ENCODE measurements at regions not wholly inside any gene's neighbourhood (a gene's known extent, or its start where the extent isn't known, plus 50 kb on each side); places are given as distances from the start of the nearest gene placed in this dataset.
A peak's percentile ranks its signal among the peaks of the same experiment; 100 is the strongest.

GRCh38 chr5:6806668-6807067, 93.4 kb downstream of the TENT4A start:
- DNase-seq, result no peak

GRCh38 chr5:6808462-6808861, 95.2 kb downstream of the TENT4A start:
- no peak for DNase-seq

GRCh38 chr5:6810641-6811405, 97.6 kb downstream of the TENT4A start:
- DNase-seq, result no peak

GRCh38 chr5:6812091-6812490, 98.9 kb downstream of the TENT4A start:
- DNase-seq, result no peak

- DNase-seq, result no peak
Observed at GRCh38 chr5:6812800-6813731, 99.8 kb downstream of the TENT4A start.

- no peak for DNase-seq
Observed at GRCh38 chr5:6814816-6815215, 101.6 kb downstream of the TENT4A start.

- no peak for DNase-seq
Observed at GRCh38 chr5:6818594-6819511, 105.6 kb downstream of the TENT4A start.

- DNase-seq, result no peak
Observed at GRCh38 chr5:6819521-6819920, 106.3 kb downstream of the TENT4A start.

- DNase-seq, result peak; percentile 60 to 73
Observed at GRCh38 chr5:6820851-6821479, 107.7 kb downstream of the TENT4A start.

GRCh38 chr5:6822068-6822467, 108.8 kb downstream of the TENT4A start:
- no peak for DNase-seq

- no peak for DNase-seq
Observed at GRCh38 chr5:6822556-6823343, 109.5 kb downstream of the TENT4A start.

GRCh38 chr5:6823996-6824395, 110.8 kb downstream of the TENT4A start:
- no peak for DNase-seq

- DNase-seq, result no peak
Observed at GRCh38 chr5:6825678-6826244, 112.5 kb downstream of the TENT4A start.

- no peak for DNase-seq
Observed at GRCh38 chr5:6826756-6827155, 113.5 kb downstream of the TENT4A start.

- peak; percentile 38 to 58 for DNase-seq
Observed at GRCh38 chr5:6827526-6828219, 114.4 kb downstream of the TENT4A start.

- peak; percentile 56 to 72 for DNase-seq
Observed at GRCh38 chr5:6829150-6829784, 116.0 kb downstream of the TENT4A start.

GRCh38 chr5:6830643-6831239, 117.5 kb downstream of the TENT4A start:
- DNase-seq, result no peak

- DNase-seq, result no peak
Observed at GRCh38 chr5:6831678-6832671, 118.7 kb downstream of the TENT4A start.
